Skin epidermis (tissue), 12 donors: ENCODE measurements at regions not wholly inside any gene's neighbourhood (a gene's known extent, or its start where the extent isn't known, plus 50 kb on each side); places are given as distances from the start of the nearest gene placed in this dataset.
A peak's percentile ranks its signal among the peaks of the same experiment; 100 is the strongest.
"Not testable (repeated sequence)": the region's sequence is repeated elsewhere in the genome, so short reads cannot be mapped to it uniquely, and the experiment has no call there.

Experiments used
- H3K27ac ChIP-seq, 21 experiments: fragments of 200-600 bp; sonication (generic) in 11 of 21; one replicate each; pipeline ENCODE4 v1.5.0; 2020; ENCODE audit warnings: mild to moderate bottlenecking in 3 of 21, inconsistent platforms in 2 of 21, moderate library complexity in 2 of 21
- H3K4me3 ChIP-seq, 7 experiments: fragments of 200-600 bp; sonication (generic) in 2 of 7; one replicate each; pipeline ENCODE4 v1.5.0; 2020; ENCODE audit warnings: inconsistent platforms in 2 of 7, mild to moderate bottlenecking in 2 of 7, moderate library complexity in 1 of 7

DNA sequence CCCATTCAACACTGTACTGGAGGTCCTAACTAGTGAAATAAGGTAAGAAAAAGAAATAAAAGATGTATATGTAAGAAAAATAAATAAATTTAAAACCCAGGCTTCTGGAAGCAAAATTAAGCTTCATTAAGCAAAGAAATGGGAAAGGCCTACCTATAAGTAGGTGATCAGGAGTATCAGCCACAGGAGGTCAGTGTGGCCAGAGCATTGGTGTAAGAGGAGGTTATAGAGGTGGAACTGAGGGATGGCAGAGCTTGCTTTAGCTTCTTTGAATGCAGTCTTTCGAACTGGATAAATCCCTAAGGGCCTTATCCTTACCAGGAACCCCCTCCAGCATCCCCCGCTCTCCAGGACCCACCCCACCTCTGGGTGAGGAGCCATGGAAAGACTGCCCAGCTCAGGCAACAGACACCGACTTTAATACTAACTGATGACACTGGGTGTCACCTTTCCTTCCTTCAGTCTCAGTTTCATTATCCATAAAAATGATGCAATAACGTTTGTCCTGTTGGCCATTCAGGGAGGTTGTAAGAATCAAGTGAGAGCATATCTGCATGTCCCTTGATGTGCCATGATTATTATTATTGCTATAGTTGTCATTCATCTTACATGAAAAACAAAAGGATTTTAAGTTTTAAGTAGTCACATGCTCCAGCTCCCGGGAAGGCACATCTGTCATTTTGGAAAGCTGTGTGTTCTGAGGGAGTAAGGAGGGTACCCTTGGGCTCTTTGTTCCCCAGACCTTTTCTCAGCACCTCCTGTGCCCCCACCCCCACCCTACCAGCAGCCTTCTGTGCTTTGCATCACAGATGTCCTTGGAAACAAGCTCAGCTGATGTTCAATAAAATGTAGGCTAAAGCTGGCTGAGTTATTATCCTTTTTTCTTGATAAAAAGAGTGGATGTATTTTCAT, 50.8 kb upstream of the CTNNA1 start:
- no peak overlapping the region for H3K27ac ChIP-seq
- H3K4me3 ChIP-seq = no peak overlapping the region

DNA sequence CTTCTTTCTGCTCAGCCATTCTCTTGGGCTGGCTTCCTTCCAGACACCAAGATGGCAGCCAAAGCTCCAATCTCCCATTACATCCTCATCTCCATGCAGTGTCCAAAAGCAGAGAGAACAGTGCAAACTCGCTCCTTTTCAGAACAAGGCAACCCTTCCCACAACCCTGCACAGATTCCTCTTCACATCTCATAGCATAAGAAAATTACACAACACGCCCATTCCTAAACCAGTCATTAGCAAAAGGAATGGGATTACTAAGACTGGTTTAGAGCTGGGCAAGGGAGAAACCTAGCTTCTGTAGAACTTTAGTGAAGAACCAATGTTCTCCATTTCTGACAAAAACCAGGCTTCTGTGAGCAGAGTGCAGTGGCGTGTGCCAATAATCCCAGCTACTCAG, 51.5 kb upstream of the CTNNA1 start:
- H3K4me3 ChIP-seq = no peak overlapping the region
- H3K27ac ChIP-seq = no peak overlapping the region

DNA sequence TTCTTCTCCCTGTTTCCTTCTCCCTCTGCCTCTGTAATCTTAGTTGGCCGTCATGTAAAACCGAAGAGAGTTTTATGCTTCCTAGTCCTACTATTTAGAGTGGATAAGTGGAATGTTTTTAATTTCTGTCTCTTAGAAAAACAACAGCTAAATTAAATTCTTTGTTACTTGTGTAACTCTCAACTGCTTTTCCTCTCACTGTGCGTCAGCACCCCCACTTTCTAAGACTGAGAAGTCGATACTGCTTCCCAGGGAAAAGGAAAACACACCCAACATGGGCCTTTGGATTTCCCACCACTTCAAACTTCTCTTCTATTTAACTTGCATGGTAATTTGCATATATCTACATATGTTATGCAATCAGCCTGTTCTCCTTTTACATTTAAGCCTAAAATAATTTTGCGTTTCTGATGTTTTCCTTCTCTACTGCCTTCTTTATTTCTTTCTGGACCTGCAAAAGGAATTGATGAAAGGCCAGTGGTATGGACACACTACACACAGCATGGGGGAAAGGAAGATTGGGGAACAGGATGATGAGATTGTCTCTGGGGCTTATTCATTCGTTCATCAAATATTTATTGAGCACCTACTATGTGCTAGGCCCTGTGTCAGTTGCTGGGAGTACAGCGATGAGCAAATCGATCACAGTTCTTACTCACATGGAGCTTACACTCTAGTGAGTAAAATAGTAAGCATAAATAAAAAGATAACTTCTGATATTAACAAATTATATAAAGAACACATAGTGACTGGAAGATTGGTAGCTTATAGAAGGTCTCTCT, 52.5 kb upstream of the CTNNA1 start:
- no peak overlapping the region for H3K4me3 ChIP-seq

DNA sequence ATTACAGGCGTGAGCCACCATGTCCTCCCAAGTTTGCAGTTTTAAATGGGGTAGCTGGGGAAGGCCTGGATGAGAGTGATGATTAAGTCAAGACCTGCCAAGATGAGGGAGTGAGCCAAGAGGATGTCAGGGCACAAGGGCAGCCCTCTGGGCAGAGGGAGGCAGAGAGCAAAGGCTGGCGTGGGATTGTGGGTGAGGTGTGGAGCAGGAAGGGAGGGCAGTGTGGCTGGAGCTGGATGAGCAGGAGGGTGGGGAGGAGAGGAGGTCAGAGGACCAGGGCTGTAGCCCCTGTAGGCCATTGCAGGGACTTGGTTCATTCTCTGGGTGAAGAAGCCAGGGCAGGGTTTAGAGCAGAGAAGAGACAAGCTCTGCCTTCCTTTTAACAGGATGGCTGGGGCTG, 53.7 kb upstream of the CTNNA1 start:
- Histone ChIP-seq H3K27ac (no peak overlapping the region), H3K4me3 (no peak overlapping the region)

More for the DNA sequence above, 52.5 kb upstream of the CTNNA1 start:
- no peak overlapping the region for H3K27ac ChIP-seq

DNA sequence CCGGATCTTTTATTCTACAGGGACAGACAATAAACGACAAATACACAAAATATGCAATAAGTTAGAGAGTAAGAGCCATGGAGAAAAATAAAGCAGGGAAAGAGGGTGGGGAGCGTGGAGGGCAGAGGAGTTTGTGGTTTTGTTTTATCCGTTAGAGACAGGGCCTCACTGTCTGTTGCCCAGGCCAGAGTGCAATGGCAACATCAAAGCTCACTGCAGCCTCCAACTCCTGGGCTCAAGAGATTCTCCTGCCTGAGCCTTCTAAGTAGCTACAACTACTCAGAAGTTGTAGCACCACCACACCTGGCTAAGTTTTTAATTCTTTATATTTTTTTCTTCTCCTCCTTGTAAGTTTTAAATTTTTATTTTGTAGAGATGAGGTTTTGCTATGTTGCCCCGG, 54.5 kb upstream of the CTNNA1 start:
- no peak overlapping the region for H3K4me3 ChIP-seq
- no peak overlapping the region for H3K27ac ChIP-seq

DNA sequence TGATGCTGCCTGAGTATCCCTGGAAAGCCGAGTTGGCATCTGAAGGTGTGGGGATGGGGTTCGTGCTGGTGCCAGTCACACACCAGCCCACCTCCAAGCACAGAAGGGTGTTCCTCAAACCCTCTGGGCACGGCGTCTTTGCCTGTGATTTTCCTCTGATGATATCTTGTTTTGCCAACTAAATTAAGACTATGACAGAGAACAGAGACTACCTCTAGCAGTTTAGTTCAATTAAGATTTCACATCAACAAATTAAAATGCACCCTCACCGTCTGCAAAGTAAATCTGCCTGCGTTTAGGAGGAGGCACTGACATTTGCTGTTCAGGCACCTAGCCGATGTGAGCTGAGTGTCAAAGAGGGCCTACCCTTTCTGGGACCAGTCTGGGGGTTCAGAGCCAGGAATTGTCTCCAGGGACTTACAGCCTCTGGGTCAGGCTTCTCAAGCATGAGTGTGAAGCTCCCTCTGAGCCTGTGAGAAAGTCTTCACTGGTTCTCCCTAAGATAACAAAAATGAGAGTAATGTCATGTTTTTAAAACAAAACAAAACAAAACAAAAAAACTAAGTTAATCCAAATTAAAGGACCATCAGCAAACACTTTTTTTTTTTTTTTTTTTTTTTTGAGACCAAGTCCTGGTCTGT, 55.4 kb upstream of the CTNNA1 start:
- H3K4me3 ChIP-seq = no peak overlapping the region
- no peak overlapping the region for H3K27ac ChIP-seq

DNA sequence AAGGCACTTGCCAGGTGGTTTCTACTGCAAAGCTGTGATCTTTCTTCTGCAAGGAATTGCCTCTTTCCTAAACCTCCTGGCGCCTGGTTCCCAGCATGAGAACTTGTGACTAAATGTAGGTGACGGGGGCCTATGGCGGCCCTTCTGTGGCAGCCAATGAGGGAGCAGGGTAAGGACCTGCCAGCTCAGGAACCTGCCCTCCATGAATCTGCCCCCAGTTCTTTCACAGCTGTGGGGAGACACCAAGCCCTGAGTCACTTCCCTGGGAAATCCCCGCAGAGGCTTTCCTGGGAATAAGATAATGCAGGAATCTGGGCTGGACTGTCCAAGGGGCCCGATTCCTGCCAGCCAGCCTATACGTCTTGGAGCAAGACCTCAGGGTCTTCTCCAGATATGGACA, 56.7 kb upstream of the CTNNA1 start:
- H3K4me3 ChIP-seq = no peak overlapping the region
- H3K27ac ChIP-seq = peak overlapping the region in 1 of 21 experiments; percentile 12

DNA sequence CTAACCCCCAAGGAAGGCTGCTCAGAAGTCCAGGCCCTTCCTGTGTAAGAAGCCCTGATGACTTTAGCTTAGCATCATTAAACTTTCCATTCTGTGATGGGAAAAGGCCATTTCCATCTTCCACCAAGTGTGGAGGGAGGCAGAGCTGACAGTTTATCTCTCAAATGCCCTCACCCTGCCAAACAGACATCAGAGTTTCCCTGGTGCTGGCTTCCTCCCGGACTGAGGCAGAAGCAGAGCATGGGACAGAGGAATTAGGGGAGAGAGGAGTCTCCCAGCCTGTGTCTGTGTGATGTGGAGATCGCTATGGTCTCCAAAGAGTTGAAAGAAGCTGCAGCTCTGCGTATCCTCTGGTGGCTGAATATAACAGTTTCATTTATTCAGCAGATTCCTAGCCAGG, 57.4 kb upstream of the CTNNA1 start:
- peak overlapping the region in 1 of 21 experiments; percentile 12 for H3K27ac ChIP-seq
- no peak overlapping the region for H3K4me3 ChIP-seq

DNA sequence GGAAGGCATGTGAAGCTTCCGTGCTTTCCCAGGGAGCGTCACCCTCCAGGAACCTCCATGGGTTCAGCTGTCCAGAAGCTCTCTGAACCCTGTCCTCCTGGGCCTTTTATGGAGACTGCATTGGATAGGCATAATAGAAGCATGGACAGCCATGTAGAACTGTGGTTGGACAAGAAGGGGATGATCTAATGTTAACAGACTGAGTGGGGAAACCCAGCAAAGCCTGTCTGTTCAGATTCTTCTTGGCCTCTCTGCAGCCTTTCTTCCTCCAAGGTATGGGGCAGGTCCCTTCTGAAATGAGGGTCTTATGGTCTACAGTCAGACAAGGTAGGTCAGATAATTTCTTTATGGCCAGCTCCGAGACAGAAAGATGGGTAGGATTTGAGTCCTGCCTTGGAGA, 59.1 kb upstream of the CTNNA1 start:
- Histone ChIP-seq H3K4me3 (no peak overlapping the region), H3K27ac (no peak overlapping the region)

DNA sequence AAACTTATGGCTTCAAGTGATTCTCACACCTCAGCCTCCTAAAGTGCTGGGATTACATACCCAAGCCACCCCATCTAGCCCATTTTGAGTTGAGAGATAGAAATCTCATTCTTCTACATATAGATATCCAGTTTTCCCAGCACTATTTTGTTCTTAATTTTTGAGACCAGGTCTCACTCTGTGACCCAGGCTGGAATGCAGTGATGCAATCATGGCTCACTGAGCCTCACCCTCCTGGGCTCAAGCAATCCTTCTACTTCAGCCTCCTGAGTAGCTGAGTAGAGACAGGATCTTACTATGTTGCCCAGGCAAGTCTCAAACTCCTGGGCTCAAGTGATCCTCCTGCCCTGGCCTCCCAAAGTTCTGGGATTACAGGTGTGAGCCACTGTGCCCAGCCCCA, 60.9 kb upstream of the CTNNA1 start:
- Histone ChIP-seq H3K27ac (no peak overlapping the region), H3K4me3 (no peak overlapping the region)

DNA sequence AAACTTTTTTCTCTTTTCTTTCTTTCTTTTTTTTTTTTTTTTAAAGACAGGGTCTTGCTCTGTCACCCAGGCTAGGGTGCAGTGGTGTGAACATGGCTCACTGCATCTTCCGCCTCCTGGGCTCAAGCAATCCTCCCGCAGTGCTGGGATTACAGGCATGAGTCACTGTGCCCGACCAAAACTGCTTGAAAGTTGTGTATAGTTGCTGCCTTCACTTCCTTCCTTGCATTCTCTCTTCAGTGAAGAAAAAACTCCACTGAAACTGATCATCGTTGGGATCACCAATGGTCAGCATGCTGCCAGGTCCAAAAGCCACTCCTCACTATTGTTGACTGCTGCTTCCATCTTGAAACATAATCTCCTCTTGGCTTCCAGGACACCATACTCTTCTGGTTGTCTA, 66.6 kb upstream of the CTNNA1 start:
- no peak overlapping the region for H3K4me3 ChIP-seq
- H3K27ac ChIP-seq = no peak overlapping the region

DNA sequence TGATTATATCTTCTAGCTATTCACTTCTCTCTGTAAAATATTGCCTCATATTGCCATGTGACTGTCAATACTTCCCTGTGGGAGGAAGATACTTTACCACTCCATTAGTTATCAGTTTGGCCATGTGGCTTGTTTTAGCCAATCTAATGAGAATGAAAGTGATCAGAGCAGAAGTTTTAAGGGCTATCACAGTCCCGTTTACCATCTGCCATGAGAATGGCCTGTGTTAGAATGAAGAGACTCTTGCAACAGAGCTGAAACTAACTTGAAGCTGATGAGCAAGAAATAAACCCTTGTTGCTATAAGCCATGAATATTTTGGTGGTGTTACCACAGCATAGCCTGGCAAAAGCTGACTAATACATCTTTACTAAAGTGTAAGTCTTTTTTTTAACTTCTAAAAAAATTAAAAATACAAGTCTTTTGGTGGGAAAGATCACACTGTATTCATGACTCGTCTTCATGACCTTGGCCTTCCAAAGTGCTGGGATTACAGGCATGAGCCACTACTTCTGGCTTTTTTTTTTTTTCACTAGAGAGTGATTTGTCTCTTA, 68.0 kb upstream of the CTNNA1 start:
- H3K4me3 ChIP-seq = no peak overlapping the region
- no peak overlapping the region for H3K27ac ChIP-seq

DNA sequence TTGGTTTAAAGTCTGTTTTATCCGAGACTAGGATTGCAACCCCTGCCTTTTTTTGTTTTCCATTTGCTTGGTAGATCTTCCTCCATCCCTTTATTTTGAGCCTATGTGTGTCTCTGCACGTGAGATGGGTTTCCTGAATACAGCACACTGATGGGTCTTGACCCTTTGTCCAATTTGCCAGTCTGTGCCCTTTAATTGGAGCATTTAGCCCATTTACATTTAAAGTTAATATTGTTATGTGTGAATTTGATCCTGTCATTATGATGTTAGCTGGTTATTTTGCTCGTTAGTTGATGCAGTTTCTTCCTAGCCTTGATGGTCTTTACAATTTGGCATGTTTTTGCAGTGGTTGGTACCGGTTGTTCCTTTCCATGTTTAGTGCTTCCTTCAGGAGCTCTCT, 70.8 kb upstream of the CTNNA1 start:
- not testable (repeated sequence) for H3K4me3 ChIP-seq, H3K27ac ChIP-seq

DNA sequence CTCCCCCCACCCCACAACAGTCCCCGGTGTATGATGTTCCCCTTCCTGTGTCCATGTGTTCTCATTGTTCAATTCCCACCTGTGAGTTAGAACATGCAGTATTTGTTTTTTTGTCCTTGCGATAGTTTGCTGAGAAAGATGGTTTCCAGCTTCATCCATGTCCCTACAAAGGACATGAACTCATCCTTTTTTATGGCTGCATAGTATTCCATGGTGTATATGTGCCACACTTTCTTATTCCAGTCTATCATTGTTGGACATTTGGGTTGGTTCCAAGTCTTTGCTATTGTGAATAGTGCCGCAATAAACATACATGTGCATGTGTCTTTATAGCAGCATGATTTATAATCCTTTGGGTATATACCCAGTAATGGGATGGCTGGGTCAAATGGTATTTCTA, 74.4 kb upstream of the CTNNA1 start:
- not testable (repeated sequence) for H3K4me3 ChIP-seq, H3K27ac ChIP-seq

DNA sequence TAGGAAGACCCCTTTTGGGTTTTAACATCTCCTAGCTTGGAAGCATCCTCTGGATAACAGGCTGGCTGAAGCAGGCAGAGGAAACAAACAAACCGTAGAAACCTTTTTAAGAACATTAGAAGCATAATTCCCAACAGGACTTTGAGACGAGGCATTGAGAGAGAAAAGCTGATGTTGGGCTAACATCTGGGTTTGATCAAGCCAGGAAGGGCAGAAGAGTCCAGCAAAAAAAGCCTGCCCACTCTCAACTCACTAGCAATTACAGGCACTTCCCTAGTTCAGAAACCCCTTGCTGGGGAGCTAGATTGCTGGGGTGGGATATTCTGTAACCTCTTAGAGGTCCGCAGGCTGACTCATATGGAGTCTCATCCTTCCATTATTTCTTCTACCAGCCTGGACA, 75.4 kb upstream of the CTNNA1 start:
- Histone ChIP-seq H3K4me3 (no peak overlapping the region), H3K27ac (no peak overlapping the region)

DNA sequence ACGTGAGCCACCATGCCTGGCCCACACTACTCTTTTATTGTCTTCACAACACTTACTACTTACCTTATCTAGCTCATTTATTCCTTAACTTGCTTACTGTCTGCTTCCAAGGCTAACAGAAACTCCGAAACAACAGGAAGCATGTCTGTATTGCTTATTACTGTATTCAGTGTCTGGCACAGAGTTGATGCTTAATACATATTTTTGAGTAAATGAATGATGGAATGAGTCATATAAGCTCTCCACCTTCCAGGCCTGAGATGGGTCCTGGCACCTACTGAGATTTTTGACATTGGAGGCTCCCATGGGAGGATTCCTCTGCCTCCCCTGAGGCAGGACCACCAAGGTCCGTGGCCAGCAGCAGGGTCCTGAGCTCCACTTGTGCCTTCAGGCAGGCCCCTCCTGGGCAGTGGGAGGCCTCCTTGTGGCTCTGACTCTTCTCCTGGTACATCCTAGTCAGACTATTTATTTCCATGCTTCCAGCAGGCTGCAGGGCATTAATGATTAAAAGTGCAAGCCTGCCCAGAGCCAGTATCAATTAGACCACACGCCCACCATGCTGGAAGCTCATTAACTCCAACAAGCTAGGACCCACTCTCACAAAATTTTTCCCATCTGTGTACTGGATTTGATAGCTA, 76.5 kb upstream of the CTNNA1 start:
- Histone ChIP-seq H3K27ac (no peak overlapping the region), H3K4me3 (no peak overlapping the region)

DNA sequence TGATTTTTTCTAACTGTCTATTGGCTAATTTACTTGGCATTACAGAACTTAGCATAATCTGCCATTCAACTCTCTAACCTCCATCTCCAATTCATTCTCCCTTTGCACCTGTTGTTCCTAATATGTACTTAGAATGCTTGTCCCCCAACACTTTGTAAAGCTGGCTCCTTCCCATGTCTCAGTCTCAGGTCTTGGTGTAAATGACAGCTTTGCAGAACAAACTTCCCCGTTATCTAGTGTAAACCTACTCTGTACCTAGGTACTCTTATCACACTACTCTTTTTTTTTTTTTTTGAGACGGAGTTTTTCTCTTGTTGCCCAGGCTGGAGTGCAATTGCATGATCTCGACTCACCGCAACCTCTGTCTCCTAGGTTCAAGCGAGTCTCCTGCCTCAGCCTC, 77.2 kb upstream of the CTNNA1 start:
- Histone ChIP-seq H3K27ac (no peak overlapping the region), H3K4me3 (no peak overlapping the region)

DNA sequence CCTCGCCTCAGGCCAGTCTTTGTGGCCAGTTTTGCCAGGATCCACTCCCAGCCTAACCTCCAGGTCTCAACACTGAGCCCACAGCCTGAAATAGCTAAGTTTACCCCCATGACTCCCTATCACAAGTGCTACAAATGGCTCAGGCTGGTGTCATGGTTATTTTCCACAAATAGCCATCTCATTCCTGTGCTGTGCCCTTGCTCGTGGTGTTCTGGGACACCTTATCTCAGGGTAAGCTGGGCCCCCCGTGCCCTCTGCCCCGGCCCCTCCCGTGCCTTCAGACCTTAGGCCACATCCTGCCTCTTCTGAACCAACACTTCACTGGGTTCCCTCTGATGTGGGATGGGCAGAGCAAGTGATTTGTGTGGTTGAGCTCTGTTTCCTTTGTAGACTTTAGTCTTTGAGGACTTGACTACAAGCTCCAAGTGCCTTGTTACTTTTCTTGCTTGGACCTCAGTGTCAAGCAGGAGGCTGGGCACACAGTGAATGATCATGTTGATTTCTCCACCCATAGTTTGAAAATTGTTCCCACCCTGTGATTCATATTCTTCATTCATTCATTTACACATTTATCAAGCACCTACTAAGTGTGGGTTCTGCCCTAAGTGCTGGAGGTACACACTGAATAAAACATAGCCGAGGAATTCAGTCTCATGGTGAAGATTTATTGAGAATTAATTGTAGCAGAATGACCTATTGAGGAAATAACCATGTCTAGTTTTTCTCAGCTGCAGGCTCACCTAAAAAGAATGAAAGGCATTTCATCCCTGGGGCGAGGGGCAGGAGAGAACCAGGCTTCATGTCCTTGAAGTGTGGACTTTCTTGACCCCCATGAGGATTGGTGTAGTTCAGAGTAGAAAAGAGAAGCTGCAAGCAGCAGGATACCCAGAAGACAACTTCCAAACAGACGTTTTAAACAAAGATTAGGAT, 84.5 kb upstream of the CTNNA1 start:
- H3K27ac ChIP-seq = no peak overlapping the region
- H3K4me3 ChIP-seq = no peak overlapping the region

DNA sequence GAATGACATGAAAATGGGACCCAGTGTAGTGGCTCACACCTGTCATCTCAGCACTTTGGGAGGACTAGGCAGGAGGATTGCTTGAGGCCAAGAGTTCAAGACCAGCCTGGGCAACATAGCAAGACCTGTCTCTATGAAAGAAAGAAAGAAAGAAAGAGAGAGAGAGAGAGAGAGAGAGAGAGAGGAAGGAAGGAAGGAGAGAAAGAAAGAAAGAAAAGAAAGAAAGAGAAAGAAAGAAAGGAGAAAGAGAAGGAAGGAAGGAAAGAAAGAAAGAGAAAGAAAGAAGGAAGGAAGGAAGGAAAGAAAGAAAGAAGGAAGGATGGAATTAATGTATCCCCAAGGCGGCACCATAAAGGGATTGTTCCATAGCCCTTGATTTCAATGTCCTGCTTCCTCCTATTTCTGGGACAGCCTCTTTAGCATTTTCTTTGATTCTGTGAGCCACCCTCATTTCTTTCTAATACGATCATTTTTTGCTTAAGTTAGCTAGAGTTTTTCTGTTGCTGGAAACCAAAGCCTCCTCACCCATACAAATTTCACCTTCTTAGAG, 85.4 kb upstream of the CTNNA1 start:
- not testable (repeated sequence) for H3K4me3 ChIP-seq, H3K27ac ChIP-seq
